A549 (cell line): ENCODE measurements at regions not wholly inside any gene's neighbourhood (a gene's known extent, or its start where the extent isn't known, plus 50 kb on each side); places are given as distances from the start of the nearest gene placed in this dataset.

Source experiments
- ATAC-seq, 2 experiments: fragments of 200-7000 bp in 1 of 2; fragments of >200 bp in 1 of 2; cut with Nextera tagmentation in 1 of 2; cut with Tn5 transposase in 1 of 2; 3 replicates each; pipeline versions ENCODE4 v1.8.0 to v1.9.1; 2018 to 2020; ENCODE audit warnings: mild to moderate bottlenecking in 1 of 2, moderate library complexity in 1 of 2
- CTCF ChIA-PET: fragments of 300-600 bp; sonication (Branson Sonifier 250); formaldehyde crosslinking; extraction: SDS; loops from one replicate; lab custom pipeline; 2021; ENCODE audit warnings: antibody characterized with exemption, inconsistent platforms; lab: Yijun Ruan, JAX
- POLR2A ChIA-PET: fragments of 350-600 bp; formaldehyde crosslinking; extraction: SDS; loops from one replicate; lab custom pipeline; 2021; ENCODE audit warnings: antibody characterized with exemption, inconsistent platforms; lab: Yijun Ruan, JAX
- DNase-seq, 2 experiments: peaks; one replicate each; pipeline versions ENCODE4 v3.0.0 to v3.0.0-alpha.2; 2011 to 2016; ENCODE audit warnings: low read depth in 1 of 2, low spot score in 1 of 2
- FAIRE-seq: peaks from 2 replicates; lab custom pipeline; 2011; peaks lifted over from hg19 to GRCh38; lab: Jason Lieb, UNC
- H3K27ac ChIP-seq, 2 experiments: fragments of >200 bp; sonication (Bioruptor Twin); formaldehyde crosslinking; 3 replicates each; pipeline ENCODE4 v1.5.1; 2016 to 2017
- H3K4me1 ChIP-seq: fragments of >200 bp; sonication (Bioruptor Twin); formaldehyde crosslinking; 3 replicates; pipeline ENCODE4 v1.6.1; 2016
- H3K4me2 ChIP-seq: fragments of >200 bp; sonication (Bioruptor Twin); formaldehyde crosslinking; 3 replicates; pipeline ENCODE4 v1.6.1; 2016
- H3K4me3 ChIP-seq: fragments of >200 bp; sonication (Bioruptor Twin); formaldehyde crosslinking; 3 replicates; pipeline ENCODE4 v1.5.1; 2016
- H3K9me3 ChIP-seq: fragments of >200 bp; sonication (Bioruptor Twin); formaldehyde crosslinking; 3 replicates; pipeline ENCODE4 v1.6.1; 2016
- CBX2 ChIP-seq: fragments of 200-600 bp; sonication (generic); IDR thresholded peaks from 2 replicates; pipeline ENCODE4 v1.6.1; 2016; ENCODE audit warnings: low read depth, mild to moderate bottlenecking, borderline replicate concordance
- CHD2 ChIP-seq: fragments of 150-350 bp; IDR thresholded peaks from 2 replicates; pipeline ENCODE4 v1.6.1; 2014; ENCODE audit warnings: low read length; ENCODE audit not compliant: partially characterized antibody
- CHD4 ChIP-seq: fragments of 200-600 bp; sonication (generic); IDR thresholded peaks from 2 replicates; pipeline ENCODE4 v1.6.1; 2016; ENCODE audit warnings: antibody characterized with exemption, mild to moderate bottlenecking, borderline replicate concordance
- EHMT2 ChIP-seq: fragments of 200-600 bp; sonication (generic); IDR thresholded peaks from 2 replicates; pipeline ENCODE4 v1.6.1; 2016; ENCODE audit warnings: antibody characterized with exemption, low read depth, mild to moderate bottlenecking, moderate library complexity
- FOSL2 ChIP-seq, 2 experiments: fragments of 450-650 bp in 1 of 2; fragments of >200 bp in 1 of 2; sonication (Bioruptor Twin) in 1 of 2; formaldehyde crosslinking; IDR thresholded peaks; 2 replicates each; pipeline versions ENCODE4 v1.5.0 to v1.6.1; 2016 to 2020; ENCODE audit warnings: mild to moderate bottlenecking in 1 of 2, moderate library complexity in 1 of 2
- HEYL ChIP-seq: fragments of 250-450 bp; sonication (Bioruptor Pico); IDR thresholded peaks from 2 replicates; pipeline ENCODE4 v1.8.0; 2021; ENCODE audit warnings: mild to moderate bottlenecking, moderate library complexity
- HOXA7 ChIP-seq: fragments of 250-450 bp; sonication (Bioruptor Pico); IDR thresholded peaks from 2 replicates; pipeline ENCODE4 v1.5.0; 2020; ENCODE audit warnings: mild to moderate bottlenecking, moderate library complexity
- HOXB13 ChIP-seq: fragments of 250-450 bp; sonication (Bioruptor Pico); IDR thresholded peaks from 2 replicates; pipeline ENCODE4 v1.5.0; 2020; ENCODE audit warnings: low read depth, mild to moderate bottlenecking, moderate library complexity
- JUN ChIP-seq, 2 experiments: fragments of >200 bp; sonication (Bioruptor Twin); formaldehyde crosslinking; IDR thresholded peaks; 2 replicates in 1 of 2; 3 replicates in 1 of 2; pipeline ENCODE4 v1.6.1; 2016 to 2017
- JUNB ChIP-seq: fragments of >200 bp; sonication (Bioruptor Twin); formaldehyde crosslinking; IDR thresholded peaks from 2 replicates; pipeline ENCODE4 v1.6.1; 2016
- NPAS2 ChIP-seq: fragments of 250-450 bp; sonication (Bioruptor Pico); IDR thresholded peaks from 2 replicates; pipeline ENCODE4 v1.8.0; 2022; ENCODE audit warnings: mild to moderate bottlenecking, moderate library complexity, borderline replicate concordance
- PHF8 ChIP-seq: fragments of 200-600 bp; sonication (generic); IDR thresholded peaks from 2 replicates; pipeline ENCODE4 v1.6.1; 2016; ENCODE audit warnings: low read depth, mild to moderate bottlenecking, antibody characterized with exemption, moderate library complexity, borderline replicate concordance
- POLR2A ChIP-seq: IDR thresholded peaks from 2 replicates; pipeline ENCODE4 v1.6.1; 2012; ENCODE audit warnings: mild to moderate bottlenecking, low read length
- POLR2AphosphoS2 ChIP-seq: conservative IDR thresholded peaks from 2 replicates; pipeline ENCODE4 v1.6.1; 2012; ENCODE audit warnings: low read length, improper control_type of control experiment, inconsistent platforms
- RAD21 ChIP-seq, 2 experiments: fragments of >200 bp in 1 of 2; sonication (Bioruptor Twin) in 1 of 2; formaldehyde crosslinking in 1 of 2; IDR thresholded peaks in 1 of 2; conservative IDR thresholded peaks in 1 of 2; 2 replicates in 1 of 2; 3 replicates in 1 of 2; pipeline ENCODE4 v1.6.1; 2012 to 2018; ENCODE audit warnings: inconsistent platforms in 1 of 2
- ZFP36 ChIP-seq: fragments of 450-650 bp; IDR thresholded peaks from 2 replicates; pipeline ENCODE4 v1.6.1; 2014; ENCODE audit warnings: borderline replicate concordance; ENCODE audit not compliant: partially characterized antibody
- ZNF302 ChIP-seq: fragments of 250-450 bp; sonication (Bioruptor Pico); IDR thresholded peaks from 2 replicates; pipeline ENCODE4 v1.9.0; 2021; ENCODE audit warnings: inconsistent platforms, mild to moderate bottlenecking, moderate library complexity
- ZSCAN20 ChIP-seq: fragments of 250-450 bp; sonication (Bioruptor Pico); IDR thresholded peaks from 2 replicates; pipeline ENCODE4 v1.8.0; 2022; ENCODE audit warnings: mild to moderate bottlenecking, moderate library complexity
- WGBS: methylation state at CpG from one replicate; pipeline ENCODE4 v1.1.6; 2017; ENCODE audit errors: missing lambda C conversion rate; 5-methylcytosine and 5-hydroxymethylcytosine counted together
- TF ChIP-seq, protein P1 (sequence below): fragments of 150-350 bp; IDR thresholded peaks from 2 replicates; pipeline ENCODE4 v1.6.1; 2014; ENCODE audit warnings: low read depth, mild to moderate bottlenecking, low read length
- TF ChIP-seq, protein P2 (sequence below): IDR thresholded peaks from 2 replicates; pipeline ENCODE4 v1.6.1; 2012; ENCODE audit warnings: low read depth, borderline replicate concordance
- TF ChIP-seq, protein P3 (sequence below): IDR thresholded peaks from 2 replicates; pipeline ENCODE4 v1.6.1; 2012

DNA sequence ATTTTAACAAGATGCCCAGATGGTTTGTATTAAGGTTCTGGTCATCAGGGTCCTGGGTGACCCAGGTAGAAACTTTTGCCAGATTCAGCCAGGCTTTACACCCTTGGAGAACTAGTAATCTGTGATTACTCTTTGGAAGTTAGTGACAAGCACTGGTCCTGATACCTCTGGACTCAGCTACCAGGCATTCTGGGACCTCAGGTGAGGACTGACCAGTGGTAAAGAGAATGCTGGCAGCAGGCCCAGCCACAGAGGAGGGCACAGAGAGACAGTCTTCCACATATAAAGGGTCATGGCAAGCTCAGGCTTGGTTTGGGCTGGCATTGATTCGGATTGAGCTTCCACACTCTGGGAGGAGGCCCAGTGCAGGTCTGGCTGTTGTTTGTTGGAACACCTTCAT is 112.0 kb upstream of the CHST15 start:
- TF ChIP-seq HOXA7 (CRISPR knock-in tag) (no peak), POLR2A (no peak), JUNB (no peak), EHMT2 (no peak), ZSCAN20 (CRISPR knock-in tag) (no peak), CBX2 (no peak), ZNF302 (CRISPR knock-in tag) (no peak), FOSL2 (IDR thresholded peaks at IDR 0.05) (no peak), FOSL2 (CRISPR knock-in tag; IDR thresholded peaks at IDR 0.05) (no peak), JUN (IDR thresholded peaks at IDR 0.05) (no peak), NPAS2 (CRISPR knock-in tag) (no peak), HOXB13 (CRISPR knock-in tag) (no peak), CHD2 (no peak)
- 18% methylated on average over 1 of the region's 1 CpG for WGBS
- POLR2A ChIA-PET, result no interaction called here
- ATAC-seq (no peak; a peak in 1 of 6 replicates), DNase-seq (no peak), FAIRE-seq (no peak)
- CTCF ChIA-PET, result interaction anchor here (0.6 to 1.9 kb wide), 4 partner anchors 10 to 211 kb away, joined by 3 to 6 read pairs (median 3); no protein-coding TSS in a partner anchor
- no peak overlapping the region for H3K27ac ChIP-seq
- H3K4me3 ChIP-seq, result no peak overlapping the region
- peaks cover 7% of the 10 kb centered on the region; the same call in 1 of the 3 replicates for H3K9me3 ChIP-seq
- no peak overlapping the region for H3K4me2 ChIP-seq
- no peaks in the 10 kb centered on the region for H3K4me1 ChIP-seq

DNA sequence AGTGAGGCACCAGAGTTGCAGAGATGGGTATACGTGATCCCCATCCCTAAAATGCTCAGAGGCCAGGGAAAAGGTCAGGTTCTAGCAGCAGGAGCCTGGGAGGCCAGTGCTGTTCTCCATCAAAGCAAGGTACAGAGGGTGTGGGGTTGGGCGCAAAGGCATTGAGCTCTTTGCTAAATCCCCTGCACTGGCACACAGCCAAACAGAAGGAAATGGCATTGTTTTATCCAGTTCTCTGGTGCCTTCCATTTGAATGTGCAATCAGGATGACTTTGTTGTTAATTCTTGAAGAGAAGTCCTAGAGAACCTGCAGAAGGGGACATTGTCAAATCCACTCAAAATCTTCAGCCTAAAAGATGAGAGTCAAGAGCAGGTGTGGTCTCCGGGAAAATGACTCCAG is 111.3 kb upstream of the CHST15 start:
- FAIRE-seq (no peak), DNase-seq (no peak), ATAC-seq (no peak)
- Histone ChIP-seq H3K4me1 (no peaks in the 10 kb centered on the region), H3K9me3 (peaks cover 7% of the 10 kb centered on the region; the same call in 1 of the 3 replicates), H3K4me2 (no peak overlapping the region), H3K4me3 (no peak overlapping the region)
- WGBS, result 65% methylated on average over 3 of the region's 3 CpGs
- POLR2A ChIA-PET, result no interaction called here
- CTCF ChIA-PET, result interaction anchor here (0.9 to 1.0 kb wide), 2 partner anchors 16 to 210 kb away, joined by 3 read pairs; no protein-coding TSS in a partner anchor
- TF ChIP-seq EHMT2 (no peak), CBX2 (no peak), ZSCAN20 (CRISPR knock-in tag) (no peak), RAD21 (conservative IDR thresholded peaks at IDR 0.05 in 1 of 2, IDR thresholded peaks at IDR 0.05 in 1 of 2) (no peak), ZNF302 (CRISPR knock-in tag) (no peak), POLR2AphosphoS2 (no peak), PHF8 (no peak), CHD4 (no peak), JUNB (no peak), CHD2 (no peak), HEYL (CRISPR knock-in tag) (no peak), ZFP36 (no peak), HOXA7 (CRISPR knock-in tag) (no peak)
- TF ChIP-seq, protein P1, sequence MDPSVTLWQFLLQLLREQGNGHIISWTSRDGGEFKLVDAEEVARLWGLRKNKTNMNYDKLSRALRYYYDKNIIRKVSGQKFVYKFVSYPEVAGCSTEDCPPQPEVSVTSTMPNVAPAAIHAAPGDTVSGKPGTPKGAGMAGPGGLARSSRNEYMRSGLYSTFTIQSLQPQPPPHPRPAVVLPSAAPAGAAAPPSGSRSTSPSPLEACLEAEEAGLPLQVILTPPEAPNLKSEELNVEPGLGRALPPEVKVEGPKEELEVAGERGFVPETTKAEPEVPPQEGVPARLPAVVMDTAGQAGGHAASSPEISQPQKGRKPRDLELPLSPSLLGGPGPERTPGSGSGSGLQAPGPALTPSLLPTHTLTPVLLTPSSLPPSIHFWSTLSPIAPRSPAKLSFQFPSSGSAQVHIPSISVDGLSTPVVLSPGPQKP, result no peak
- TF ChIP-seq, protein P2, sequence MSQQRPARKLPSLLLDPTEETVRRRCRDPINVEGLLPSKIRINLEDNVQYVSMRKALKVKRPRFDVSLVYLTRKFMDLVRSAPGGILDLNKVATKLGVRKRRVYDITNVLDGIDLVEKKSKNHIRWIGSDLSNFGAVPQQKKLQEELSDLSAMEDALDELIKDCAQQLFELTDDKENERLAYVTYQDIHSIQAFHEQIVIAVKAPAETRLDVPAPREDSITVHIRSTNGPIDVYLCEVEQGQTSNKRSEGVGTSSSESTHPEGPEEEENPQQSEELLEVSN, result no peak
- TF ChIP-seq, protein P3, sequence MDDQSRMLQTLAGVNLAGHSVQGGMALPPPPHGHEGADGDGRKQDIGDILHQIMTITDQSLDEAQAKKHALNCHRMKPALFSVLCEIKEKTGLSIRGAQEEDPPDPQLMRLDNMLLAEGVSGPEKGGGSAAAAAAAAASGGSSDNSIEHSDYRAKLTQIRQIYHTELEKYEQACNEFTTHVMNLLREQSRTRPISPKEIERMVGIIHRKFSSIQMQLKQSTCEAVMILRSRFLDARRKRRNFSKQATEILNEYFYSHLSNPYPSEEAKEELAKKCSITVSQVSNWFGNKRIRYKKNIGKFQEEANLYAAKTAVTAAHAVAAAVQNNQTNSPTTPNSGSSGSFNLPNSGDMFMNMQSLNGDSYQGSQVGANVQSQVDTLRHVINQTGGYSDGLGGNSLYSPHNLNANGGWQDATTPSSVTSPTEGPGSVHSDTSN, result no peak
- TF ChIP-seq, all 56 proteins: peak for 0
- H3K27ac ChIP-seq, result no peak overlapping the region
